CD14-positive monocyte (primary cell): ENCODE measurements at regions not wholly inside any gene's neighbourhood (a gene's known extent, or its start where the extent isn't known, plus 50 kb on each side); places are given as distances from the start of the nearest gene placed in this dataset.

Experiments used
- DNase-seq, 3 donors: peaks; one replicate each; pipeline ENCODE4 v3.0.0-alpha.2; 2011 to 2022
- H2AFZ ChIP-seq: 2 replicates; pipeline ENCODE4 v1.6.0; 2012; ENCODE audit warnings: mild to moderate bottlenecking, low read depth, low read length, inconsistent platforms; ENCODE audit not compliant: insufficient read depth, poor library complexity, severe bottlenecking
- H3K27ac ChIP-seq, 2 donors: 1 replicate in 1 of 2; 2 replicates in 1 of 2; pipeline ENCODE4 v1.5.1; 2012 to 2013; ENCODE audit warnings: low read length in 2 of 2, control low read depth in 1 of 2, inconsistent platforms in 1 of 2, low read depth in 1 of 2, mild to moderate bottlenecking in 1 of 2
- H3K27me3 ChIP-seq, 2 donors: one replicate each; pipeline versions ENCODE4 v1.6.0 to v1.6.1; 2011 to 2013; ENCODE audit warnings: low read length in 2 of 2; ENCODE audit not compliant: control insufficient read depth in 2 of 2, insufficient read depth in 2 of 2
- H3K36me3 ChIP-seq, 2 donors: replicated peaks in 1 of 2; 1 replicate in 1 of 2; 2 replicates in 1 of 2; pipeline versions ENCODE4 v1.5.1 to v1.6.1; 2012 to 2013; ENCODE audit warnings: low read length in 2 of 2, control low read depth in 1 of 2, inconsistent platforms in 1 of 2, mild to moderate bottlenecking in 1 of 2; ENCODE audit not compliant: insufficient read depth in 2 of 2, control insufficient read depth in 1 of 2
- H3K4me1 ChIP-seq, 2 donors: 1 replicate in 1 of 2; 2 replicates in 1 of 2; pipeline versions ENCODE4 v1.5.1 to v1.6.1; 2012 to 2013; ENCODE audit warnings: low read length in 2 of 2, control low read depth in 1 of 2, inconsistent platforms in 1 of 2, mild to moderate bottlenecking in 1 of 2, moderate library complexity in 1 of 2; ENCODE audit not compliant: insufficient read depth in 2 of 2, control insufficient read depth in 1 of 2
- H3K4me2 ChIP-seq: replicated peaks from 2 replicates; pipeline ENCODE3; 2012; ENCODE audit warnings: low read length, moderate library complexity, mild to moderate bottlenecking; ENCODE audit not compliant: poor library complexity, severe bottlenecking; ENCODE audit errors: extremely low read depth
- H3K4me3 ChIP-seq, 3 experiments: fragments of 200-600 bp in 1 of 3; sonication (generic) in 1 of 3; replicated peaks in 1 of 3; 1 replicate in 2 of 3; 2 replicates in 1 of 3; pipeline ENCODE4 v1.5.1; 2011 to 2013; ENCODE audit warnings: low read length in 3 of 3, mild to moderate bottlenecking in 3 of 3, control low read depth in 2 of 3, low read depth in 2 of 3, inconsistent platforms in 1 of 3, moderate library complexity in 1 of 3
- H3K79me2 ChIP-seq: 2 replicates; pipeline ENCODE4 v1.6.0; 2012; ENCODE audit warnings: mild to moderate bottlenecking, control low read depth, inconsistent platforms, low read length, moderate library complexity; ENCODE audit not compliant: insufficient read depth
- H3K9ac ChIP-seq: 2 replicates; pipeline ENCODE4 v1.6.0; 2017; ENCODE audit warnings: low read length, mild to moderate bottlenecking; ENCODE audit not compliant: insufficient read depth, poor library complexity, severe bottlenecking
- H3K9me3 ChIP-seq, 2 donors: replicated peaks in 1 of 2; 1 replicate in 1 of 2; 2 replicates in 1 of 2; pipeline versions ENCODE4 v1.5.1 to v1.6.1; 2012 to 2013; ENCODE audit warnings: low read length in 2 of 2, control low read depth in 1 of 2; ENCODE audit not compliant: control insufficient read depth in 1 of 2, insufficient read depth in 1 of 2
- H4K20me1 ChIP-seq: 2 replicates; pipeline ENCODE4 v1.6.0; 2012; ENCODE audit warnings: mild to moderate bottlenecking, low read length, control low read depth, moderate library complexity; ENCODE audit not compliant: insufficient read depth
- H3K27ac Mint-ChIP-seq, 7 donors: one replicate each; pipeline ENCODE4 v1.8.0; 2020; ENCODE audit warnings: mild to moderate bottlenecking in 7 of 7, mixed read lengths in 7 of 7, moderate library complexity in 6 of 7, inconsistent platforms in 2 of 7
- H3K27me3 Mint-ChIP-seq, 3 donors: one replicate each; pipeline ENCODE4 v1.8.0; 2021 to 2022; ENCODE audit warnings: low read depth in 3 of 3, mild to moderate bottlenecking in 3 of 3, mixed read lengths in 3 of 3, moderate library complexity in 3 of 3, inconsistent platforms in 1 of 3
- H3K36me3 Mint-ChIP-seq, 2 donors: one replicate each; pipeline ENCODE4 v1.8.0; 2020; ENCODE audit warnings: mixed read lengths in 2 of 2, inconsistent platforms in 1 of 2, mild to moderate bottlenecking in 1 of 2
- H3K4me1 Mint-ChIP-seq: one replicate; pipeline ENCODE4 v1.8.0; 2020; ENCODE audit warnings: mild to moderate bottlenecking, mixed read lengths
- H3K4me3 Mint-ChIP-seq, 2 donors: one replicate each; pipeline ENCODE4 v1.8.0; 2020; ENCODE audit warnings: mild to moderate bottlenecking in 2 of 2, mixed read lengths in 2 of 2, moderate library complexity in 1 of 2
- H3K9me3 Mint-ChIP-seq, 7 donors: one replicate each; pipeline ENCODE4 v1.8.0; 2020 to 2022; ENCODE audit warnings: mixed read lengths in 7 of 7, mild to moderate bottlenecking in 6 of 7, moderate library complexity in 6 of 7, inconsistent platforms in 2 of 7
- WGBS: methylation state at CpG from one replicate; pipeline ENCODE4 v1.1.5; 2013; ENCODE audit warnings: missing lambda C conversion rate; ENCODE audit not compliant: insufficient coverage; 5-methylcytosine and 5-hydroxymethylcytosine counted together
- intact Hi-C, 2 donors: fragments of 100-400 bp; cut with micrococcal nuclease; formaldehyde crosslinking; loops; one replicate each; pipeline versions ENCODE4 v1.15.0 to v1.15.1; 2023
- TF ChIP-seq, protein P1 (sequence below): fragments of 200-600 bp; IDR thresholded peaks from one replicate; pipeline ENCODE4 v1.8.0; 2022; ENCODE audit warnings: antibody characterized with exemption, mild to moderate bottlenecking

DNA sequence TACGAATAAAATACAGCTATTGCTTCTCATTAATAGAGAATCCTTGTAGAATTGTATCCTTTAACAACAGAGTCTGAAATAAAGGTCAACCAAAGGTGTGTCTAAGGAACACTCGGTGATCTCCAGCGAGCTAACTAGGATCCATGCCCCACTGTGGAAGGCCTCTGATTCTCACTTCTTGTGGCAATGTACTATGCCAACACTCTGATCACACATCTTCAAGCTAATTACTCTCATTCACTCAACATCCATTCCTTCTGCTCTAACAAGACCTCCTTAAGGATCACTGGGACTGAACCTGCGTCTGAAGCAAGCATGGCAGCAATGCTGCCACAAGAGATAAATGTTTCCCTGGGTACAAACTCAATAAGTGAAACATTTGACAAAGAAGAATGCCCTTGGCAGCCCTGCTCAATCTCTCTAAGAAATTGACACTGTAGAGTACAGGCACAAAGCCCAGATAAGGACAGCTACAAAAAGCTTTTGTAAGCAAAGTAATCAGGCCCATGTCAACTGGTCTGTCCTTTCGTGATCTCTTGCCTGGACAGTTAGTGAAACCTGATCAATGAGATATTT, 74.6 kb upstream of the PARD3B start:
- WGBS, result 89% methylated on average over 4 of the region's 5 CpGs

DNA sequence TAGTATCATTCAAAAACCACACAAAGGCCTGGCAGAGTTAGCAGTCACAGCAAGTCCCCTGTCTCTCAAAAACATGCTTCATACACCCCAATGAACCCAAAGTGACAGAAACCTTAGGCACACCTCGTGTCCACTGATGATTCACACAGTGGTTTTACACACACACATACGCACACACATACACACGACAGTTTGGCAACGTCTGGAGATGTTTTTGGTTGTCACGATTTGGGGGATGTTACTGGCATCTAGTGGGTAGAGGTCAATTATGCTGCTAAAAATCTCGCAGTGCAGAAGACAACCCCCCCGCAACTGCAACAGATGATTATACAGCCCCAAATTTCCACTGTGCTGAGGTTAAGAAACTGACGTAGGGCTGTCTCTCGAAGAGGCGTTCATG, 72.9 kb upstream of the PARD3B start:
- TF ChIP-seq, protein P1, sequence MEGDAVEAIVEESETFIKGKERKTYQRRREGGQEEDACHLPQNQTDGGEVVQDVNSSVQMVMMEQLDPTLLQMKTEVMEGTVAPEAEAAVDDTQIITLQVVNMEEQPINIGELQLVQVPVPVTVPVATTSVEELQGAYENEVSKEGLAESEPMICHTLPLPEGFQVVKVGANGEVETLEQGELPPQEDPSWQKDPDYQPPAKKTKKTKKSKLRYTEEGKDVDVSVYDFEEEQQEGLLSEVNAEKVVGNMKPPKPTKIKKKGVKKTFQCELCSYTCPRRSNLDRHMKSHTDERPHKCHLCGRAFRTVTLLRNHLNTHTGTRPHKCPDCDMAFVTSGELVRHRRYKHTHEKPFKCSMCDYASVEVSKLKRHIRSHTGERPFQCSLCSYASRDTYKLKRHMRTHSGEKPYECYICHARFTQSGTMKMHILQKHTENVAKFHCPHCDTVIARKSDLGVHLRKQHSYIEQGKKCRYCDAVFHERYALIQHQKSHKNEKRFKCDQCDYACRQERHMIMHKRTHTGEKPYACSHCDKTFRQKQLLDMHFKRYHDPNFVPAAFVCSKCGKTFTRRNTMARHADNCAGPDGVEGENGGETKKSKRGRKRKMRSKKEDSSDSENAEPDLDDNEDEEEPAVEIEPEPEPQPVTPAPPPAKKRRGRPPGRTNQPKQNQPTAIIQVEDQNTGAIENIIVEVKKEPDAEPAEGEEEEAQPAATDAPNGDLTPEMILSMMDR, result no peak
- no peaks in the 10 kb centered on the region for H3K36me3 ChIP-seq
- peaks cover 0 to 2% (median 1%) of the 10 kb centered on the region in 3 donors for H3K27me3 Mint-ChIP-seq
- whole genome bisulfite sequencing, result no CpG with 5 or more reads among the region's 10 CpGs
- H3K4me3 ChIP-seq, result no peak overlapping the region
- no peaks in the 10 kb centered on the region for H3K4me1 ChIP-seq
- H3K4me1 Mint-ChIP-seq, result no peaks in the 10 kb centered on the region
- H3K79me2 ChIP-seq, result no peaks in the 10 kb centered on the region
- no peaks in the 10 kb centered on the region for H4K20me1 ChIP-seq
- no peak for DNase-seq
- H3K9me3 ChIP-seq, result peaks cover 0 to 4% of the 10 kb centered on the region in 2 donors
- no peaks in the 10 kb centered on the region for H3K36me3 Mint-ChIP-seq
- no peak overlapping the region for H2AFZ ChIP-seq
- no peak overlapping the region for H3K4me3 Mint-ChIP-seq
- intact Hi-C loops, result no loop called here
- peaks cover 0 to 5% (median 2%) of the 10 kb centered on the region in 7 donors for H3K9me3 Mint-ChIP-seq
- no peaks in the 10 kb centered on the region for H3K27me3 ChIP-seq
- H3K27ac Mint-ChIP-seq, result no peak overlapping the region
- no peak overlapping the region for H3K4me2 ChIP-seq
- H3K9ac ChIP-seq, result no peak overlapping the region
- no peak overlapping the region for H3K27ac ChIP-seq

More for the DNA sequence above, 74.6 kb upstream of the PARD3B start:
- no peak overlapping the region for H3K4me3 ChIP-seq
- H3K36me3 ChIP-seq, result no peaks in the 10 kb centered on the region
- TF ChIP-seq, protein P1, result no peak
- no peak overlapping the region for H3K4me3 Mint-ChIP-seq
- intact Hi-C loops, result no loop called here
- no peaks in the 10 kb centered on the region for H3K9me3 ChIP-seq
- H3K27ac ChIP-seq, result no peak overlapping the region
- H4K20me1 ChIP-seq, result no peaks in the 10 kb centered on the region
- H3K9me3 Mint-ChIP-seq, result peaks cover 0 to 5% (median 2%) of the 10 kb centered on the region in 7 donors
- H3K27ac Mint-ChIP-seq, result no peak overlapping the region
- H3K4me1 ChIP-seq, result no peaks in the 10 kb centered on the region
- H2AFZ ChIP-seq, result no peak overlapping the region
- no peaks in the 10 kb centered on the region for H3K36me3 Mint-ChIP-seq
- no peak for DNase-seq
- H3K79me2 ChIP-seq, result no peaks in the 10 kb centered on the region
- no peak overlapping the region for H3K9ac ChIP-seq
- H3K27me3 ChIP-seq, result no peaks in the 10 kb centered on the region
- no peaks in the 10 kb centered on the region for H3K4me1 Mint-ChIP-seq
- peaks cover 0 to 2% (median 1%) of the 10 kb centered on the region in 3 donors for H3K27me3 Mint-ChIP-seq
- no peak overlapping the region for H3K4me2 ChIP-seq
